ENCODE measurements at regions not wholly inside any gene's neighbourhood (a gene's known extent, or its start where the extent isn't known, plus 50 kb on each side); places are given as distances from the start of the nearest gene placed in this dataset.

DNA sequence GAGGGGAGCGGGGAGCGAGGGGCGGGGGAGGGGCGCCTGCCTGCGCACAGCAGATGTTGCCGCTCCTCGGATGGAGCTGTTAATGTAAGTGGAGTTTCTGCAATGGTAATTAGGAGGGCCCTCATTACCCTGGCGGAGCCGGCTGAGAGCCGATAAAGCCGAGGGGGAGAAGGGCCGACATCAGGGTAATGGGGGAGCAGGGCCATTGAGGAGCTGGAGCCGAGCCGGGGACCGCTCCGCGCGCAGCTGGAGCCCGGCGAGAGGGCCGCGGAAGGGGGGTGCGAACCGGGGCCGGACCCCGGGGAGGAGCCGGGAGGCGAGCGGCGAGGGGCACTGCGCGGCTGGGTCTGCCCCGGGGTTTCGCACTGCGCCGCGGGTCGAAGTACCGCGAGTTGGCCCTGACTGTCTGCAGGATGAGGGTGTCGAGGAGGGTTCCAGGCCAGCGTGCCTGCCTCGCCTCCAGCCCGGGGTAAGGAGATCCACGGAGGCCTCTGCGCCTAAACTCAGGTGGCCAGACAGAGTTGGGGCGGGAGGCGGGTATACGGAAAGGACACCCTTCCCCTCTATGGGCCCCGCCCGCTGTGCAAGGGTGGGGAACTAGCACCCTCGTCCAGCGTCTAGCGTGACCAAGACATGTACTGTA is 55.0 kb upstream of the LBX1 start:
- no peak for TF ChIP-seq CTCF (IDR thresholded peaks at IDR 0.05)
- TF ChIP-seq POLR2A (IDR thresholded peaks at IDR 0.05), result no peak
- no peak for TF ChIP-seq EP300 (IDR thresholded peaks at IDR 0.05)
- TF ChIP-seq POLR2AphosphoS5 (IDR thresholded peaks at IDR 0.05), result no peak

Measured in suprapubic skin (tissue), 4 donors.